NCI-H2171 (cell line): ENCODE measurements at regions not wholly inside any gene's neighbourhood (a gene's known extent, or its start where the extent isn't known, plus 50 kb on each side); places are given as distances from the start of the nearest gene placed in this dataset.
A peak's percentile ranks its signal among the peaks of the same experiment; 100 is the strongest.

Experiments
- DNase-seq: peaks from one replicate; lab custom pipeline; 2025; lab: John Stamatoyannopoulos, UW

- no peak for DNase-seq
Observed at GRCh38 chr6:132868057-132868456, 53.7 kb downstream of the RPS12 start.

GRCh38 chr6:132872923-132873322 lies 58.6 kb downstream of the RPS12 start:
- DNase-seq, result no peak

GRCh38 chr6:132877003-132877402 lies 62.6 kb downstream of the RPS12 start:
- no peak for DNase-seq

GRCh38 chr6:132887204-132887603 lies 72.8 kb downstream of the RPS12 start:
- no peak for DNase-seq

- peak; percentile 8 for DNase-seq
Observed at GRCh38 chr6:132888701-132889100, 74.3 kb downstream of the RPS12 start.

GRCh38 chr6:132892929-132893771 lies 78.8 kb downstream of the RPS12 start:
- no peak for DNase-seq

GRCh38 chr6:132893772-132894490 lies 79.6 kb downstream of the RPS12 start:
- DNase-seq, result no peak

GRCh38 chr6:132898376-132898775 lies 84.0 kb downstream of the RPS12 start:
- DNase-seq, result no peak

- no peak for DNase-seq
Observed at GRCh38 chr6:132900849-132901248, 86.5 kb downstream of the RPS12 start.

GRCh38 chr6:132902901-132903300 lies 88.5 kb downstream of the RPS12 start:
- no peak for DNase-seq

GRCh38 chr6:132907231-132907630 lies 92.9 kb downstream of the RPS12 start:
- no peak for DNase-seq

GRCh38 chr6:132907914-132908313 lies 93.5 kb downstream of the RPS12 start:
- no peak for DNase-seq

GRCh38 chr6:132909742-132910141 lies 95.4 kb downstream of the RPS12 start:
- DNase-seq, result no peak

- no peak for DNase-seq
Observed at GRCh38 chr6:132910759-132911158, 96.4 kb downstream of the RPS12 start.

GRCh38 chr6:132919045-132919860 lies 104.9 kb downstream of the RPS12 start:
- no peak for DNase-seq

- DNase-seq, result no peak
Observed at GRCh38 chr6:132927713-132928112, 113.3 kb downstream of the RPS12 start.

- DNase-seq, result no peak
Observed at GRCh38 chr6:132929141-132929540, 114.8 kb downstream of the RPS12 start.

- no peak for DNase-seq
Observed at GRCh38 chr6:132931313-132931712, 116.9 kb downstream of the RPS12 start.

GRCh38 chr6:132931936-132932514 lies 117.7 kb downstream of the RPS12 start:
- no peak for DNase-seq

GRCh38 chr6:132932588-132932987 lies 118.2 kb downstream of the RPS12 start:
- no peak for DNase-seq

GRCh38 chr6:132933090-132933489 lies 118.7 kb downstream of the RPS12 start:
- no peak for DNase-seq

GRCh38 chr6:132934496-132934895 lies 120.1 kb downstream of the RPS12 start:
- DNase-seq, result no peak
